Activated T-cell treated with anti-CD3 and anti-CD28 coated beads for 24 hours (primary cell): ENCODE measurements at regions not wholly inside any gene's neighbourhood (a gene's known extent, or its start where the extent isn't known, plus 50 kb on each side); places are given as distances from the start of the nearest gene placed in this dataset.
"Not testable (repeated sequence)": the region's sequence is repeated elsewhere in the genome, so short reads cannot be mapped to it uniquely, and the experiment has no call there.

Experiments
- DNase-seq: peaks from one replicate; pipeline ENCODE4 v3.0.0-alpha.2; 2020; ENCODE audit warnings: low read depth

- not testable (repeated sequence) for DNase-seq
Observed at GRCh38 chr4:169894767-169895166, 131.4 kb downstream of the MFAP3L start.

GRCh38 chr4:169885893-169886292 is 128.1 kb upstream of the HPF1 start:
- DNase-seq = no peak

GRCh38 chr4:169881769-169882168 is 124.0 kb upstream of the HPF1 start:
- DNase-seq = no peak

GRCh38 chr4:169870507-169870906 is 112.8 kb upstream of the HPF1 start:
- no peak for DNase-seq

GRCh38 chr4:169869490-169869889 is 111.7 kb upstream of the HPF1 start:
- no peak for DNase-seq

GRCh38 chr4:169861593-169861992 is 103.8 kb upstream of the HPF1 start:
- DNase-seq = no peak

- no peak for DNase-seq
Observed at GRCh38 chr4:169859366-169860216, 101.8 kb upstream of the HPF1 start.

GRCh38 chr4:169854090-169854489 is 96.3 kb upstream of the HPF1 start:
- no peak for DNase-seq

GRCh38 chr4:169852481-169852880 is 94.7 kb upstream of the HPF1 start:
- DNase-seq = no peak

GRCh38 chr4:169851750-169852149 is 94.0 kb upstream of the HPF1 start:
- DNase-seq = no peak

- DNase-seq = no peak
Observed at GRCh38 chr4:169849456-169849855, 91.7 kb upstream of the HPF1 start.

GRCh38 chr4:169848018-169848417 is 90.3 kb upstream of the HPF1 start:
- DNase-seq = no peak

GRCh38 chr4:169847171-169847570 is 89.4 kb upstream of the HPF1 start:
- DNase-seq = no peak

GRCh38 chr4:169846396-169846795 is 88.7 kb upstream of the HPF1 start:
- DNase-seq = no peak

GRCh38 chr4:169841776-169842175 is 84.0 kb upstream of the HPF1 start:
- no peak for DNase-seq

- DNase-seq = no peak
Observed at GRCh38 chr4:169840554-169840953, 82.8 kb upstream of the HPF1 start.

GRCh38 chr4:169828329-169828728 is 70.6 kb upstream of the HPF1 start:
- DNase-seq = not testable (repeated sequence)

GRCh38 chr4:169826634-169827187 is 69.0 kb upstream of the HPF1 start:
- DNase-seq = no peak

GRCh38 chr4:169823685-169824084 is 65.9 kb upstream of the HPF1 start:
- no peak for DNase-seq

GRCh38 chr4:169821402-169821801 is 63.7 kb upstream of the HPF1 start:
- DNase-seq = no peak

GRCh38 chr4:169818063-169818679 is 60.4 kb upstream of the HPF1 start:
- DNase-seq = no peak

GRCh38 chr4:169815606-169816005 is 57.9 kb upstream of the HPF1 start:
- DNase-seq = no peak

GRCh38 chr4:169811476-169811875 is 53.7 kb upstream of the HPF1 start:
- no peak for DNase-seq
